Raji (cell line): ENCODE measurements at regions not wholly inside any gene's neighbourhood (a gene's known extent, or its start where the extent isn't known, plus 50 kb on each side); places are given as distances from the start of the nearest gene placed in this dataset.

Source experiments
- POLR2A ChIP-seq: IDR thresholded peaks from 2 replicates; pipeline ENCODE4 v1.6.1; 2011; ENCODE audit warnings: low read depth, low read length, control low read depth; ENCODE audit not compliant: insufficient read depth

GRCh38 chr9:592733-593132 is 248.8 kb upstream of the DMRT1 start:
- no peak for TF ChIP-seq POLR2A

GRCh38 chr9:593809-594208 is 247.7 kb upstream of the DMRT1 start:
- no peak for TF ChIP-seq POLR2A

- no peak for TF ChIP-seq POLR2A
Measured at GRCh38 chr9:596703-597102, 244.8 kb upstream of the DMRT1 start.

- TF ChIP-seq POLR2A: no peak
Measured at GRCh38 chr9:600006-600405, 241.5 kb upstream of the DMRT1 start.

- TF ChIP-seq POLR2A: no peak
Measured at GRCh38 chr9:602716-603115, 238.8 kb upstream of the DMRT1 start.

- TF ChIP-seq POLR2A: no peak
Measured at GRCh38 chr9:603126-603525, 238.4 kb upstream of the DMRT1 start.

GRCh38 chr9:607417-607816 is 234.1 kb upstream of the DMRT1 start:
- TF ChIP-seq POLR2A: no peak

- TF ChIP-seq POLR2A: no peak
Measured at GRCh38 chr9:613771-614347, 227.6 kb upstream of the DMRT1 start.

- TF ChIP-seq POLR2A: no peak
Measured at GRCh38 chr9:614431-614830, 227.1 kb upstream of the DMRT1 start.

- no peak for TF ChIP-seq POLR2A
Measured at GRCh38 chr9:615756-616155, 225.7 kb upstream of the DMRT1 start.

- TF ChIP-seq POLR2A: no peak
Measured at GRCh38 chr9:616694-617093, 224.8 kb upstream of the DMRT1 start.

- TF ChIP-seq POLR2A: no peak
Measured at GRCh38 chr9:617445-618085, 223.9 kb upstream of the DMRT1 start.

GRCh38 chr9:618478-618877 is 223.0 kb upstream of the DMRT1 start:
- no peak for TF ChIP-seq POLR2A

GRCh38 chr9:621201-621855 is 220.2 kb upstream of the DMRT1 start:
- no peak for TF ChIP-seq POLR2A

GRCh38 chr9:624935-625500 is 216.5 kb upstream of the DMRT1 start:
- TF ChIP-seq POLR2A: no peak

GRCh38 chr9:625613-626012 is 215.9 kb upstream of the DMRT1 start:
- TF ChIP-seq POLR2A: no peak

GRCh38 chr9:626596-626995 is 214.9 kb upstream of the DMRT1 start:
- no peak for TF ChIP-seq POLR2A

GRCh38 chr9:627336-627970 is 214.0 kb upstream of the DMRT1 start:
- no peak for TF ChIP-seq POLR2A
